ENCODE measurements at regions not wholly inside any gene's neighbourhood (a gene's known extent, or its start where the extent isn't known, plus 50 kb on each side); places are given as distances from the start of the nearest gene placed in this dataset.

DNA sequence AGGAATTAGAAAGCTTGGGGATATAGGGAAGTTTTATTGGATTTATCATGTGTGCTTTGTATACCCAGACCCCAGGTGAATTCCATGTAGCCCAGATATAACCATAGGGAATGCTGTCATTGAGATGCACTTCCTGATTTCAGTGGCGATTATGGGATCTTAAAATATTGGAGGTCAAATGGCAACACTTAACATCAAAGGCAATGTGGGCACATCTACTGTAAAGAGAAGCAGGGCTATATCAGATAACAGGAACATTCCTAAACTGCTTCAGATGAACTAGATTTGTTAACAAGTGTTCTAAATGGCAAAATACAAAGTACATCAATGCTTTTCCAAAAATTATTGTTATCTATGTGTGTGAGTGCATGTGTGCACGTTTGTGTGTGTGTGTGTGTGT lies 883.5 kb upstream of the EDIL3 start:
- no peak for TF ChIP-seq ETV6 (conservative IDR thresholded peaks at IDR 0.05 in 1 of 2, IDR thresholded peaks at IDR 0.05 in 1 of 2; ENCODE audit: borderline replicate concordance in 1 of 2, low read depth in 1 of 2)
- TF ChIP-seq, protein P1, sequence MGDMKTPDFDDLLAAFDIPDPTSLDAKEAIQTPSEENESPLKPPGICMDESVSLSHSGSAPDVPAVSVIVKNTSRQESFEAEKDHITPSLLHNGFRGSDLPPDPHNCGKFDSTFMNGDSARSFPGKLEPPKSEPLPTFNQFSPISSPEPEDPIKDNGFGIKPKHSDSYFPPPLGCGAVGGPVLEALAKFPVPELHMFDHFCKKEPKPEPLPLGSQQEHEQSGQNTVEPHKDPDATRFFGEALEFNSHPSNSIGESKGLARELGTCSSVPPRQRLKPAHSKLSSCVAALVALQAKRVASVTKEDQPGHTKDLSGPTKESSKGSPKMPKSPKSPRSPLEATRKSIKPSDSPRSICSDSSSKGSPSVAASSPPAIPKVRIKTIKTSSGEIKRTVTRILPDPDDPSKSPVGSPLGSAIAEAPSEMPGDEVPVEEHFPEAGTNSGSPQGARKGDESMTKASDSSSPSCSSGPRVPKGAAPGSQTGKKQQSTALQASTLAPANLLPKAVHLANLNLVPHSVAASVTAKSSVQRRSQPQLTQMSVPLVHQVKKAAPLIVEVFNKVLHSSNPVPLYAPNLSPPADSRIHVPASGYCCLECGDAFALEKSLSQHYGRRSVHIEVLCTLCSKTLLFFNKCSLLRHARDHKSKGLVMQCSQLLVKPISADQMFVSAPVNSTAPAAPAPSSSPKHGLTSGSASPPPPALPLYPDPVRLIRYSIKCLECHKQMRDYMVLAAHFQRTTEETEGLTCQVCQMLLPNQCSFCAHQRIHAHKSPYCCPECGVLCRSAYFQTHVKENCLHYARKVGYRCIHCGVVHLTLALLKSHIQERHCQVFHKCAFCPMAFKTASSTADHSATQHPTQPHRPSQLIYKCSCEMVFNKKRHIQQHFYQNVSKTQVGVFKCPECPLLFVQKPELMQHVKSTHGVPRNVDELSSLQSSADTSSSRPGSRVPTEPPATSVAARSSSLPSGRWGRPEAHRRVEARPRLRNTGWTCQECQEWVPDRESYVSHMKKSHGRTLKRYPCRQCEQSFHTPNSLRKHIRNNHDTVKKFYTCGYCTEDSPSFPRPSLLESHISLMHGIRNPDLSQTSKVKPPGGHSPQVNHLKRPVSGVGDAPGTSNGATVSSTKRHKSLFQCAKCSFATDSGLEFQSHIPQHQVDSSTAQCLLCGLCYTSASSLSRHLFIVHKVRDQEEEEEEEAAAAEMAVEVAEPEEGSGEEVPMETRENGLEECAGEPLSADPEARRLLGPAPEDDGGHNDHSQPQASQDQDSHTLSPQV (IDR thresholded peaks at IDR 0.05): no peak
- TF ChIP-seq SP1 (IDR thresholded peaks at IDR 0.05; ENCODE audit: low read depth, low read length): no peak
- TF ChIP-seq FOXK2 (IDR thresholded peaks at IDR 0.05): no peak
- TF ChIP-seq, protein P2, sequence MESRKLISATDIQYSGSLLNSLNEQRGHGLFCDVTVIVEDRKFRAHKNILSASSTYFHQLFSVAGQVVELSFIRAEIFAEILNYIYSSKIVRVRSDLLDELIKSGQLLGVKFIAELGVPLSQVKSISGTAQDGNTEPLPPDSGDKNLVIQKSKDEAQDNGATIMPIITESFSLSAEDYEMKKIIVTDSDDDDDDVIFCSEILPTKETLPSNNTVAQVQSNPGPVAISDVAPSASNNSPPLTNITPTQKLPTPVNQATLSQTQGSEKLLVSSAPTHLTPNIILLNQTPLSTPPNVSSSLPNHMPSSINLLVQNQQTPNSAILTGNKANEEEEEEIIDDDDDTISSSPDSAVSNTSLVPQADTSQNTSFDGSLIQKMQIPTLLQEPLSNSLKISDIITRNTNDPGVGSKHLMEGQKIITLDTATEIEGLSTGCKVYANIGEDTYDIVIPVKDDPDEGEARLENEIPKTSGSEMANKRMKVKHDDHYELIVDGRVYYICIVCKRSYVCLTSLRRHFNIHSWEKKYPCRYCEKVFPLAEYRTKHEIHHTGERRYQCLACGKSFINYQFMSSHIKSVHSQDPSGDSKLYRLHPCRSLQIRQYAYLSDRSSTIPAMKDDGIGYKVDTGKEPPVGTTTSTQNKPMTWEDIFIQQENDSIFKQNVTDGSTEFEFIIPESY (IDR thresholded peaks at IDR 0.05): no peak
- TF ChIP-seq ESRRA (IDR thresholded peaks at IDR 0.05; ENCODE audit: low read length): no peak
- no peak for TF ChIP-seq JUNB (IDR thresholded peaks at IDR 0.05)
- no peak for TF ChIP-seq POLR2A (IDR thresholded peaks at IDR 0.05; ENCODE audit: low read depth, low read length)
- TF ChIP-seq, protein P3, sequence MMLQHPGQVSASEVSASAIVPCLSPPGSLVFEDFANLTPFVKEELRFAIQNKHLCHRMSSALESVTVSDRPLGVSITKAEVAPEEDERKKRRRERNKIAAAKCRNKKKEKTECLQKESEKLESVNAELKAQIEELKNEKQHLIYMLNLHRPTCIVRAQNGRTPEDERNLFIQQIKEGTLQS (IDR thresholded peaks at IDR 0.05; ENCODE audit: borderline replicate concordance, extremely low read depth, low read depth, low read length): no peak
- no peak for TF ChIP-seq CEBPB (IDR thresholded peaks at IDR 0.05; ENCODE audit: borderline replicate concordance in 1 of 2, low read depth in 2 of 2, low read length in 2 of 2)
- TF ChIP-seq EED (IDR thresholded peaks at IDR 0.05; ENCODE audit: low read depth): no peak
- TF ChIP-seq, protein P4, sequence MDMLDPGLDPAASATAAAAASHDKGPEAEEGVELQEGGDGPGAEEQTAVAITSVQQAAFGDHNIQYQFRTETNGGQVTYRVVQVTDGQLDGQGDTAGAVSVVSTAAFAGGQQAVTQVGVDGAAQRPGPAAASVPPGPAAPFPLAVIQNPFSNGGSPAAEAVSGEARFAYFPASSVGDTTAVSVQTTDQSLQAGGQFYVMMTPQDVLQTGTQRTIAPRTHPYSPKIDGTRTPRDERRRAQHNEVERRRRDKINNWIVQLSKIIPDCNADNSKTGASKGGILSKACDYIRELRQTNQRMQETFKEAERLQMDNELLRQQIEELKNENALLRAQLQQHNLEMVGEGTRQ (IDR thresholded peaks at IDR 0.05; ENCODE audit: borderline replicate concordance, low read depth, low read length): no peak
- TF ChIP-seq BHLHE40 (IDR thresholded peaks at IDR 0.05; ENCODE audit: borderline replicate concordance in 1 of 2, low read depth in 2 of 2, low read length in 1 of 2): no peak
- no peak for TF ChIP-seq GATAD2B (conservative IDR thresholded peaks at IDR 0.05; ENCODE audit: low read depth)
- FAIRE-seq (no peak), ATAC-seq (no peak), DNase-seq (ENCODE audit: low read depth, low spot score) (no peak)
- WGBS (ENCODE audit: insufficient coverage, insufficient replicate concordance, low lambda C conversion rate, missing lambda C conversion rate): 19% methylated on average over 2 of the region's 2 CpGs
- no peak overlapping the region for H3K9ac ChIP-seq (ENCODE audit: control insufficient read depth, insufficient read depth, low read length)
- H4K20me1 ChIP-seq (ENCODE audit: control insufficient read depth, insufficient read depth): no peaks in the 10 kb centered on the region
- RAD21 ChIA-PET (ENCODE audit: unreplicated experiment): no interaction called here
- CTCF ChIA-PET: interaction anchor here (1.0 kb wide), 1 partner anchor 41 kb away, joined by 3 read pairs; no protein-coding TSS in a partner anchor
- SMC1A ChIA-PET (ENCODE audit: uncharacterized antibody, unreplicated experiment): interaction anchor here (0.6 kb wide), 1 partner anchor 11 kb away, joined by 3 read pairs; no protein-coding TSS in a partner anchor
- H3K36me3 ChIP-seq (ENCODE audit: control insufficient read depth in 2 of 2, insufficient read depth in 2 of 2, low read length in 1 of 2): no peaks in the 10 kb centered on the region
- in situ Hi-C loops (cut with MboI): no loop called here
- POLR2A ChIA-PET: no interaction called here
- intact Hi-C loops (cut with micrococcal nuclease; ENCODE audit: unreplicated experiment): no loop called here
- H3K4me2 ChIP-seq (ENCODE audit: control insufficient read depth, insufficient read depth): no peak overlapping the region
- H3K4me1 ChIP-seq (ENCODE audit: control insufficient read depth, insufficient read depth, low read length): no peaks in the 10 kb centered on the region
- no peaks in the 10 kb centered on the region for H3K9me3 ChIP-seq (replicated peaks; ENCODE audit: control insufficient read depth, insufficient read depth, low read length)
- H3K27me3 ChIP-seq (replicated peaks in 1 of 2; ENCODE audit: control insufficient read depth in 2 of 2, insufficient read depth in 2 of 2, low read length in 1 of 2): no peaks in the 10 kb centered on the region
- H2AFZ ChIP-seq (ENCODE audit: control insufficient read depth, low read depth, low read length): no peak overlapping the region
- H3K79me2 ChIP-seq (ENCODE audit: control insufficient read depth, insufficient read depth, low read length): no peaks in the 10 kb centered on the region
- BruUV-seq (replicated peaks): no TSS peak
- no peak overlapping the region for H3K27ac ChIP-seq (ENCODE audit: control insufficient read depth, insufficient read depth)
- H3K4me3 ChIP-seq: no peak overlapping the region
